HG02943 (cell line): ENCODE measurements at regions not wholly inside any gene's neighbourhood (a gene's known extent, or its start where the extent isn't known, plus 50 kb on each side); places are given as distances from the start of the nearest gene placed in this dataset.
"Not testable (repeated sequence)": the region's sequence is repeated elsewhere in the genome, so short reads cannot be mapped to it uniquely, and the experiment has no call there.

ENCODE experiments used
- ATAC-seq: cut with Tn5 transposase; IDR thresholded peaks from one replicate; pipeline ENCODE4 v1.9.1; 2021; ENCODE audit warnings: mild to moderate bottlenecking, low read depth, moderate library complexity; ENCODE audit not compliant: unreplicated experiment

DNA sequence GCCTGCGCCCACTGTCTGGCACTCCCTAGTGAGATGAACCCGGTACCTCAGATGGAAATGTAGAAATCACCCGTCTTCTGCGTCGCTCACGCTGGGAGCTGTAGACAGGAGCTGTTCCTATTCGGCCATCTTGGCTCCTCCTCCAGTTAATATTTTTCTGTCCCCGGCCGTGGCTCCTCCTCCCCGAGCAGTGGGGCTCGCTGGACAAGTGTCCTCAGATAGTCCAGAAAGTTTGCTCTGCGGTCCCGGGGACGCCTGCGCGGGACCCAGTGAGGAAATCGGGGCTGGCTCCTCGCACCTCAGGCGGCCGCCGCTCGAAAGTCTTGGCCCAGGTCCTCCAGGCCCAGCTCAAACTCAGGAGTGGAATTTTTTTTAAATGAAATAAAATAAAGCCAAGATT lies 749.3 kb upstream of the CHORDC1 start:
- not testable (repeated sequence) for ATAC-seq

DNA sequence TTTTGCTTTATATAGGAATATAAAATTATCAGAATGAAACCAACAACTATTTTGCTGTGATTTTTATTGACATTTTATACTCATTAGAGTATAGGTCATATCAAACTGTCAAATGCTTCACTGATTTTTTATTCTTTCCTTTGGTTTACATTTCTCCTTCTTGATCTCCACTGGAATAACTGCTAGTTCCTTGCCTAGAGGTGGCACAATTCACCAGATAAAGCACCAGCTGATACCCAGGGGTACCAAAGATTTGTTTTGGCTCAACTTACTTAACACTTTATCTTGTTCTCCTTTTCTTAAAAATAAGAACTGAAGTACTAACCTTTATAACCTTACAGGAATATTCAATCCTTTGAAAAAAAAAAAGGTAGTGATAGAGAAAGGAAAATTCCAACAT lies 725.1 kb upstream of the CHORDC1 start:
- no peak for ATAC-seq

DNA sequence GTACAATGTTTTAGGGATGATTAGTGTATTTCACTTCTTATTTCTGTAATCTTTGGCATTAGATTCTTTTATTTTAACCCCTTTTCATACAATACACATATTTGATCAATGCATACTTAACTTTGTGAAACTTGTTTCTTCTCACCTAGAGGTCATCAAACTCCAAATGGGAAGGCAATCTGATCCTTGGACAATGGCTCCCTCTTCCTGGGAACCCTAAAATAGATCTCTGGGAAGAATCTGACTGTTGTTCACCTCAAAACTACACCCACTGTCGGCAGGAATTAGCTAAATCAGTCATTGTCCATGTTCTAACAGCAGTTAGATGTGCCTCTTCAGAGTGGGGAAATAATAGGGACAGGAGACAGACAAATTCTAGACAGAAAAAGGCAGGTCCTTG lies 707.4 kb upstream of the CHORDC1 start:
- ATAC-seq: no peak

DNA sequence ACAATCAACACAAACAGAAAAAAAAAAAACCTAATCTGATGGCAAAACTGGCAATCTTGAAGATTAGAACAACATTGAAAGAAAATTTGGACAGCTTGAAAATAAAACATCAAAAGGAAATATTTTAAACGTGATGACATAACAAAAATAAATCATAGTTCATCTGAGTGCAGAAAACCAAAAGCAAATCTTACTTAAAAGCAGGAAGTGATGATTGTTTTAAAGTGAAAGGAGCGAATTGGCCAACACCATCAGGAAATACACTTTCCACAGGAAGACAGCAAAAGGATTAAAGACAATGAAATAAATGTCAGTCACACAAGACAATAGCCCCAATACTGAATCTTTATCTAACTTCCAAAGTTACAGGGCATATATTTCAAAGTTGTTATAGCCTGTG lies 696.5 kb upstream of the CHORDC1 start:
- ATAC-seq: no peak

DNA sequence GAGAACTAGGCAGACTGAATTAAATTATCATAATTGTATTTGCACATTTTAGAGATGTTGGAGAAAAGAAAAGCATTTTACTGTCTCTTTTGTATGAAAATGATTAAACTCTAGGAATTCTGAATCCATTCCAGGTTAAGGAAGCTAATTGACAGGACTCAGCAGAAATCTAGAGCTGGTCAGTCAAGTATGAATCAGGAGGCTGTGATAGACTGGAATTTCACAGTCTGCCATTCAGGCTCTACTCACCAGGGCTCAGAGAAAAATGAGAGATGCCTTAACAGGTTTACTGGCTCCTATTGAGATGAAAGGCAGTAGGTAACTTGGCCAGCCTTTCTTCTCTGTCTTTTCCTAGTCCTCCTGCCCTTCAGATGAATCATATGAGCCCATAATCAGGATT lies 693.9 kb upstream of the CHORDC1 start:
- ATAC-seq: no peak

DNA sequence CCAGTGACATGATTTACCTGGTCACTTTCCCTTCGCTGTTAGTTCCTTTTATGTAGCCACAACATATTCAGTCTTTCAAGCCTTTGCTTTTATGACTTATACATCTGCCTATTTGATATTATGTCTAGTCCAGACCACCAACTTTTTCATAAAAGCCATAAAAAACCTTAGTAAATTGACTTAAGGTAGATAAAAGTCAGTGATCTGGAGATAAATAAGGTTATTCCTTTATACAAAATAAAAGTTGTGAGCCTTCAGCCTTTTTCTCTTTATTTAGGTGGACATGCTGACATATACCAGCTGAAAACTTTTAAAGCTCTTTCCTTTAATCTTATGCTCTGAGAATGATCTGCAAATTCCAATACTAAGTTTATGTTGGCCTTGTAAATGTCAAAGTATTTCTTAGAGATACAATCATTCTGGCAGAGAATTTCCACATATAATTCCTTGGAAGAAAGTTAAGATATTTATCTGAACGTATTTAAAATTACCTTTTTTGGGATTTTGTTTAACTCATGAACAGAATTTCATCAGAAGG lies 690.4 kb upstream of the CHORDC1 start:
- ATAC-seq: no peak

DNA sequence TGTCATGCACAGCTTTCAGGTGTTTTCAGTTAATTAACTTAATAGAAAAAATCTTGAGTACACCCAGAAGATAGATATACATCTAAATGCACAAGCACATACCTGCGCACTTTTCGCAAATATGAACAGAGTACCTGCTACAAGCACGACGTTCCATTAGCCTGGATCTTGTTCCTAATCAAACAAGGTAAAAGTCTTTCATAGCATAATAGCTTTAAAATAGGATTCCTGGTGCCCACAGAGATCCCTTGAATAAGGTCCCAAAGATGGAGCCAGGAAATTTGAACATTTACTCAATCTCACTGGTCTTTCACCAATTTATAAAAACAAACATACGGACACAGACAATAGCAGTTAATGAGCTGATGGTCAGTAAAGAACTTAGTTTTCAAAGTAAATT lies 689.8 kb upstream of the CHORDC1 start:
- ATAC-seq: no peak

DNA sequence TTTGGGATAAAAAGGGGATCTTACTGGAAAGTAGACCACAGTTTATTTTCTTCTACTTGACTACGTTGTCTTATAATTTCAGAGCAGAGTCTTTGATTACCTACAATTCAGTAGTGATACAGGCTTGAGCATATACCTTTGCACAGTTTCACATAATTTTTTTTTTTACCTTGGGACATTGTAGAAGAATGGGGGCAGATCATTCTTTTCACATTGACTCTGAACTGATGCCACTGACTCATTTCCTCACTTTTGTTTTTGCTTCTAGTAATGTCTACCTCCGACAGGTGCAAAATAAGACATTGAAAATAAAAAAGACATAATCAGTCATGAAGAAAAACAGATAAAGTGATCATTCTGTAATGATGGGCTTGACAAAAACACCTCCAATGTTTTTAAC lies 688.3 kb upstream of the CHORDC1 start:
- no peak for ATAC-seq

DNA sequence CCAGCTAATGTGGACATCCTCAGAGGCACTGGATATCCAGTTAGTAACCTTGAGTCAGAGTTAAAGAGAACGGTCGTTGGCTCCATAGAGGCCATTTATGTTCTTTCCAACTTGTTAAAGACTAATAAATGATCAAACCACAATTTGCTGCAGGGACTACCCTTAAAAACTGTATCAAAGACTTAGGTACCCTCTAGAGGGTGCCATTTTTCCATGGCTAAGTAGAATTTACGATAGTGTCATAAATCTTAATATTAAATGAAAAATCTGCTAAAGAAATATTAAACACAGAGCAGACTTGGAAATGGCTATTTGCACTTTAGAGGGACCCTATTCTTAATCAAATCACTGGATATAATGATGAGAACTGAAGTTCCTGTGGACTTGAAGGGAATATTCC lies 685.2 kb upstream of the CHORDC1 start:
- ATAC-seq: no peak

DNA sequence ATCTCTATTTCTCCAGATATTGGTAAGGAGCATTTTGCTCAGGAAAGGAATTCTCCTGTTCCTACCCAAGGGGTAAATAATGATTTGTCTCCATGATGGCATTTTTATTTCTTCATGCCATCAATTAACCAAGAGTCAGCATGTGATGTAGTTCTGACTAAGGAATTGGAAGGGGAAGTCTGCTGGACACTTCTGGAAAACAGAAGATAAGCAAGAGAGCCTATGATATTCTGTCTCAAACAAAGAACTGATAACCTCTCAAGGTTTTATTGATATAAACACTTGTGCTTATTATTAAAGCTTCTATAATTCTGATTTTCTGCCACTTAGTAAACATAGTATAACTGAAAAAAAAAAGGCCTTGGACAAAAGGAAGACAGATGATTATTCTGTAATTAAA lies 673.0 kb upstream of the CHORDC1 start:
- ATAC-seq: no peak

DNA sequence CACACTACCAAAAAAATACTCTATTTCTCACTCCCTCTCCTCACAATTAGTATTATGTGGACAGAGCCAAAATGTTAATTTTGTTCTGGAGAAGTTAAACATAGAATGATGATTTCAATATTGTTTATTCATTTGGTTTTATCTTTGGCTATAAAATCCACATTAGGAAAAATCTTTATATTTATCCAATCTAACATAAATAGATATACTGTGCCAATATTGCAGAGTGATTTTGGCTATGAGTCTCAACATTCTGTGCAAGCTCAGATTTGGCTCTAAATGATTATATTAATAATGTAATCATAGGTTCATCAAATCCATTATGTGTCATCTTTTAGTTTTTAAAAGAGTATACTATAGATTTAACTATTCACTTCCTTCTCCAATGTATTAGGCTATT lies 667.5 kb upstream of the CHORDC1 start:
- no peak for ATAC-seq

DNA sequence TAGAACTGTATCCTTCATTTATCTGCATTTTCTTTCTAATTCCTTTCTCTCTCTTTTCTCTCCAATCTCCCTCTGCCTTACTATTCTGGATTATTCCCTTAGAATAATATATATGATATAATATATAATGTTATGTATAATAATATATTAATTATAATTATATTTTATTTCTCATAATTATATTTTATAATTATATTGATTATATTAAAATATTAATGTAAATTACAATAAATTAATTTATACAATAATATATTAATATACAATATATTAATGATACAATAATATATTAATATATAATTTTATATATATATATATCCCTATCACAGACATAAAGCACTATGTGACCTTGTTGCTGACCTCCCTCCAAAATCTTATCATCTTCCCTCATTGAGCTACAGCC lies 661.3 kb upstream of the CHORDC1 start:
- ATAC-seq: no peak

DNA sequence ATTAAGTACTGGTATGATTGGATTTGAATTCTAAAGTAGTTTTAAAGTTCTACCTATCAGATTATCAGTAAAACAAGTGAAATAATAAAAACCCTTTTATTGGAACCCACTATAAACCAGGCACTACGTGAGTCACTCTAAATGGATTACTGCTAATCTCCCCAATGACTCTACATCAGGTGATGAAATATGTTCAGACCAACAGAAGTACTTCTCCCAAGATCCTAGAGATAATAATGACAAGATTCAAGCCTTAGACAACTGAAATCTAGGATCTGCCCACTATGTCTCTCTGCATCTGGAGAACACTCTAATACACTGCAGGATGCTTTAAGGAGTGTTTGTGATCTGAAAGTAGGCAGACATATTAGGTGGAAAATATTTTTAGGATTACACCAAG lies 652.1 kb upstream of the CHORDC1 start:
- no peak for ATAC-seq

DNA sequence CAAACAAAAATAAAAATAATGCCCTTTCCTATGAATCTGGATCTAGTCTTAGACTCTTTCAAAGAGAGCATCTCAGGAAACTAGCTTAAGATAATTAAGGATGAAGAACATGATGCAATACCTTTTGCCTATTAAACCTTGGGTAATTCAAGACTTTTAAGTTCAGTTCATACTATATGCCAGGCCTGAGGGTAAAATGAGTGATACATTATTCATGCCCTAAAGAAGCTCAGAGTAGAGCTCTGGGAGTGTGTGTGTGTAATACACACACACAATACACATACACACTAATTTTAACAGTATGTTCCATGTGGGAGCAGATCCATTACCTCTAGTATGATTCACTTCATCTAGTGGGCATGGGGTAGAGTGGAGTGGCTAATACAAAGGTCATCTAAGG lies 651.4 kb upstream of the CHORDC1 start:
- ATAC-seq: no peak

DNA sequence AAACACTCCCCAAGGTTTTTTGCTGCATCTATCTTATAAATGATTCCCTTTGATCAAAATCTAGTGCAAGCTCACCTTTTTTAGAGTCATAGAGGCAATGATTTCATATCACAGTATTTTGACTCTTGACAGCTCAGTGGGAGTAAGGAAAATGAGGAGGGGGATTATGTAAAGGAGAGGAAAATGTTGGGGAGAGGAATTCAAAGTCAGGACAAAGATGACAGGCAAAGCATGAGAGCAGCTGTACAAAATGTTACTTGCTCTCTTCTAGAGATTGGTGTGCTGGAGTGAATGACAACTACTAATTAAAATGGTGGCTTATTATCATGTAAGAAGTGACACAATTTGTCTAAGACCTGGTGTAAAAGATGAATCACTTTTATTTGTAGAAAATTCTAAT lies 644.6 kb upstream of the CHORDC1 start:
- ATAC-seq: no peak

DNA sequence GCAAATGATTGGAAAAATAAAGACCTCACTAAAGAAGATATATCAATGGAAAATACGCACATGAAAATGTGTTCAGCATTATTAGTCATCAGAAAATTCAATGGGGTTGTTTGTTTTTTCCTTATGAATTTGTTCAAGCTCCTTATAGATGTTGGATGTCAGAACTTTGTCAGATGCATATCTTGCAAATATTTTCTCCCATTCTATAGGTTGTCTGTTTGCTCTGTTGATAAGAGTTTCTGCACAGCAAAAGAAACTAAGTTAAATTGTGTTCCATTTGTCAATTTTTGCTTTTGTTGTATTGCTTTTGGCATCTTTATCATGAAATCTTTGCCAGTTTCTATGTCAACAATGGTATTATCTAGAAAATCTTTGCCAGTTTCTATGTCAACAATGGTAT lies 633.9 kb upstream of the CHORDC1 start:
- no peak for ATAC-seq

DNA sequence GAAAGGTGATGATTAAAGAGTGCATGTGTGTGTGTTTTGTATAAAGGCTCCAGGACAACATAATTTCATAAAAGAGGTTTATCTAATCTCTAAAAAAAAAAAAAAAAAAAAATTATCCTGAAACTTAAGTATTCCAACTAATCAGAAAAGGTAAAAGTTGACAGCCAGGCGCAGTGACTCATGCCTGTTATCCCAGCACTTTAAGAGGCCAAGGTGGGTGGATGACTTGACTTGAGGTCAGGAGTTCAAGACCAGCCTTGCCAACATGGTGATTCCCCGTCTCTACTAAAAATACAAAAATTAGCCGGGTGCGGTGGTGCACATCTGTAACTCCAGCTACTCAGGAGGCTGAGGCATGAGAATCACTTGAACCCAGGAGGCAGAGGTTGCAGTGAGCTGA lies 632.7 kb upstream of the CHORDC1 start:
- no peak for ATAC-seq

DNA sequence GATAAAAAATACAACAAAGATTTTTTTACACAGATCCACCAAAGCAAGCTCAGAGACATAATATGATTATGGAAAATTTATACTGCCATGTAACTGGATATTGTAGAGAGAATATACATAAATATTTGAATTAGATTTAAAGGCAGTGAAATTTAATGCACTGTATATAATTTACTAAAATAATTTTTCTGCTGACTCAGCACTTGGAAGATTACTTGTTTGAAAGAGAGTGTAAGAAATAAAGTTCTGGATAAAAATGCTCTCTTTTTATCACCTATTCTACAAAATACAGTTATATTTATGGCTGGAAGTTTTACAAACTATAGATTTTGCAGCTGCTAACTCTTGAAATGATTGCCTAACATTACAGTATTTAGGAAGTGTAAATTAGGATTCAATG lies 628.3 kb upstream of the CHORDC1 start:
- no peak for ATAC-seq

DNA sequence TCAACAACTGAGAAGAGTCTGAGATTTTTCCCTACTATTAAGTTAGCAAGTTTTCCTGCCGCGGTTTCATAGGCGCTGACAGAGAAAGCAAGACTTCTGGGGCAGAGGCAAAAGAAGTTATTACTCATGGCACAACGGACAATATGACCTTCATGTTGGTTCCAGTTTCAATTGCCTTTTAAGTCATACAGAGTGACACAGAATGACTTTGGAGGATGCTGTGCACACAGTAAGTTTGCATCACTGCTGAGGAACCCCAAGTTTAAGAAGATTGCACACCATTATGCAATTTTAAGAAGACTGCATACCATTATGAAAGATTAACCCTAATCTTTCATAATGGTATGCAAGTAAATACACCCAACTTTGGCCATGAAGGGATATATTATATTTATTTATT lies 626.5 kb upstream of the CHORDC1 start:
- ATAC-seq: no peak

DNA sequence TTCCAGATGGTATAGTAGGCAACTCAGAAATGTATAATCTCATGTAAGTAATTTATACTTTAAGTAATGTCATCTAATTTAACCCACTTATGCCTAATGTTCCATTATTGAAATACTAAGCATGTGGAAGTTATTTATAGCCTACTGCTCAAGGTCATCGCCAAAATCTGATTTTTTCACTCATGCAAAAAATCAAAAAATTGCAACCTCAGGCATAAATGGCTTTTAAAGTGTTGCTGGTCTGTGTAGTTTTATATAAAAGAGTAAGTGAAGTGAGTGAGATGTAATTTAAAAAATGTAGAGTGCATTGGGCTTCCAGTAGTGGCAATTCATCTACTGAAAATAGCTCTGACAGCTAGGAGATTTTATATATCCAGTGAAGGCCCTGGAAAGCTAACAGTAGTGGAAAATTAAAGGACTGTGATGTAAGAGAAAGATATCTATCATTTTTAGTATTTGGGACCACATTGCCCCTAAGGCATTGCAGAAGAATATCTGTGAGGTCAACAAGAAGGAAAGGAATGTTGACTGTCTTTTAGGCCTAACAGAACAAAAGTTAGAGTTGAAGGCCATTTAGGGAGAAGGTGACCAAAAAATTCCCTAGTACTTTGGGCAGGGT lies 624.5 kb upstream of the CHORDC1 start:
- ATAC-seq: no peak

DNA sequence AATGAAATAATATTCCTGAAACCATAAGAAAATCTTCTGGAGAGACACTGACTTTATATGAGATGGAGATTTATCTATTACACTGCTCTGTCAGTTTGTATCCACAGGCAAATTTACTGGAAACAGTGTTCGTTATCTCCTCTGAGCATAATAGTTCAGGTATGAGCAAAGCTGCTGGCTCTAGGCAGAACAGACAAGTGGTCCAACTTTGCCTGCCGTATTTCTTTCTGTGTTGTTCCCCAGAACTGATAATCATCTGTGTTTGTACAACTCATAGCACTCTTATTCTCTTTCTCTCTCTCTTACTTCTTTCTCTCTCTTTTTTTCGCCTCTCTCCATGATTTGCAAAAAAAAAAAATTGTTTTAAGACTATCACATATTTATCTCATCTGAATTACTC lies 623.8 kb upstream of the CHORDC1 start:
- no peak for ATAC-seq

DNA sequence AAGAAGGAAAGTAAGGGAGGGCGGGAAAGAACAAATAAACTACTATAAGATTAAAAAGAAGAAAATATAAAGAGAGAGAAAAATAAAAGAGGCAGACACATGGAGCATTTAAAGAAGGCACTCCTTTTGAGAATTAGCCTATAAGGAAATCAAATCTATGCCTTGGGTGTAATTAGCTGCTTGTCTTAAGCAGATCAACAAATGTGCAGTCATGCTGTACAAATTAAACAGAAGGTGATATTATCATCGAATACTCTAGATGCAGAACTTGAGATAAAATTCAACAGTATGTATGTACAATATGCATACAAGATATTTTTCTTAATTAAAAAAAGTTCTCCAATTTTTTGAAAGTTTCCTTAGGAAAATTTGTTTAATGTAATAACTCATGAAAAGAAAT lies 623.0 kb upstream of the CHORDC1 start:
- no peak for ATAC-seq

DNA sequence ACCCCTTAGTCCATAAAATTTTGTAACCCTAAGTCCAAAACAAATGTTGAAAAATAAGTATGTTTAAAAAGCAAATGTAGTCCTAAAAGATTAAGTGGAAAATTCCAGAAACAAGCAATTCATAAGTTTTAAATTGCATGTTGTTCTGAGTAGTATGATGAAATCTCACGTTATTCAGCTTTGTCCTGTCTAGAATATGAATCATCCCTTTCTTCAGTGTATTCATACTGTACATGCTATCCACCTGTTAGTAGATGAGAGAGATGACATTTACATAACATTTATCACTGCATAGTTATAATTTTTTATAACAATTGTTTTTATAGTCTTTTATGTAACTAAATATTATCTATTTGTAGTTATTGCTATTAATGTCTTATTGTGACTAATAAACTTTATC lies 622.3 kb upstream of the CHORDC1 start:
- ATAC-seq: no peak
